T-helper 2 cell treated with Interferon-gamma antibody and Interleukin-4, amounts not matched to agents 100 ng/mL and 5 ng/mL, for 36 hours (primary cell): ENCODE measurements at regions not wholly inside any gene's neighbourhood (a gene's known extent, or its start where the extent isn't known, plus 50 kb on each side); places are given as distances from the start of the nearest gene placed in this dataset.

Experiments used
- intact Hi-C: fragments of 100-400 bp; cut with micrococcal nuclease; formaldehyde crosslinking; loops from one replicate; pipeline ENCODE4 v1.15.1; 2023

DNA sequence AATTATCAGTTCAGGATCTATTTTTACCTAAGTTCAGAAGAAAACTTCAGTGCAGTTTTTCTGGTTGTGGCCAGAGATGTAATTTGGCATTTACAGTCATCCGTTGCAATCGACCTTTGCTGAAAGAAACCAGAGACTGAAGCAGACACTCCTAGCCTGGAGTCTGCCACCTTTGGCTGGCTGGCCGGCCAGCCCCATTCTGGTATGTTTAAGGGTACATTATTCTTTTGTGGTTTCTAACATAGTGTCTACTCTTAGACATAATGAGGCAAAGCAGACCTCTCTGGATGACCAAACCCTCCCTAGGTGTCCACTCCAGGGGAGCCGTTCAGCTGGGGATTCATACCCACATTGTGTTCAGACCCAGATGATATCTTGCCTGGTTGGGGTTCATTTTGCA is 275.9 kb upstream of the TPM1 start:
- intact Hi-C loops, result no loop called here

DNA sequence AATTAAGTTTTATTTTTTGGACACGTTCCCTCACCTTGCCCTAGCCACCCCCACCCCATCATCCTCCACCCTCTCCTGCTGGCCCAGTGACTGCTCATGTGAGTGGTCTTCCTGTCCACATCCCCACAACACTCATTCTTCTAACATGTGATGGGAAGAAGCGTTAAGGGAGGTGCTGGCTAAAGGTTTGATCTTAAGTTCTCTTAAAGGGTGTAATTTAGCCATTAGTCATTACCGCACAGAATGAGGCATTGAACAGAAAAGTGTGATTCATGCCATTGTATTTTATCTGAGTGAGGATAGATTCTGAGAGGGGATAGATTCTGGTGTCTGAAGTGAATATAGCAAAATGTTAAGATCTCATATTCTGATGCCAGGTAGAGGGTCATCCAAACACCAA is 272.9 kb upstream of the TPM1 start:
- intact Hi-C loops, result no loop called here

DNA sequence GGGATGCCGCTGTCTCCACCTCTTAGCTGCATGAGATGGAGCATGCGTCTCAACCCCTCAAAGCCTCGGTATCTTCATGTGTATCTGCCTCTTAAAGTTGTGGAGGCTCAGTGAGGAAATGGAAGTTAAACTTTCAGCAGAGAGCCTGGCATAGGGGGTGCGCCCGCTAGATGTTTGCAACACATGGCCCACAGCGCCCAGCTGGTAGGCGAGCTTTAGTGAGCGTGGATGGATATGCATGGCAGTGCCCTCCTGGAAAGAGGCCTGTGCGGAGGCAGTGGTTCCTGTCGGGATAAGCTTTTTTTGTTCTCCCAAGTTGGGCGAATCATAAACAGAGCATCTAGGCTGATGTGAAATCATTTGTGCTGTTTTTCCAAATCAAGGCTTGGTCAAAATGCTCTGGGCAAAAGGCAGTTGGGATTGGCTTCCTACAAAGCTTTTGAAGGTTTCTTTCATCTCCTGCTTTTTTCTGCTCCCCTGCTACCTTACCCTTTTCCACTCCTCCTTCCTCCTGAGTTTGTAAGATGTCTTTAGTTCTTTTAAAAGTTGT is 272.4 kb upstream of the TPM1 start:
- intact Hi-C loops, result no loop called here

DNA sequence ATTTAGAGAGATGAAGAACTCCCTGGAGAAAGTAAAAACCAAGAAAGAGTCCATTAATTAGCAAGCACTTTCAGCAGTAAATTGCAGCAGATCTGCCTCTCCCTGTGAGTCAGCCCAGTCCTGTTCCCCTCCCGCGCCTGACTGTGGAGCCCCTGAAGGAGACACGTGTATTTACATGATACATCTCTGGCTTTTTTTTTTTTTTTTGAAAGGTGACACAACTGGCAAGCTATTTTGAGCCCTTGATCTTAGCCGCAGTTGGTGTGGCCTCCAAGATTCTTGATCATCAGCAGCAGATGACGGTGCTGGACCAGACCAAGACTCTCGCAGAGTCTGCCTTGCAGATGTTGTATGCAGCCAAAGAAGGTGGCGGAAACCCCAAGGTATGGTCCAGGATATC is 271.8 kb upstream of the TPM1 start:
- intact Hi-C loops, result no loop called here

DNA sequence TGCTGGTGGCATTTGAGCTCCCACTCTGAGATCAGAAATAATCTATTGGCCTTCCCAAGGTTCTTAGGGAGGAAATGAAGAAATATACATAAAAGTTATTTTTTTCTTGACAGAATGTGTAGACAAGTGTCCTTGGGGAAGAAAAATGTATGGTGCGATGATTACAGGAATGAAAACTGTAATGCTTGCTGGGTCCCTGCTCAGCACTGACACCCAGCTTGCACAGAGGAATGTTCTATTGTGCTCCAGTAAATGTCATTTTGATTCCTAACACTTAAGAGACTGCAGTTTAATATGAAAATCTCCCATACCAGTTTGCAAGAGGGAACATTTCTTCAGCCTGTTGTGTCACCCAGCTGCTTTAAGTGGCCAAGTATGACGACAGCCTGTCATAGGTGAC is 271.3 kb upstream of the TPM1 start:
- intact Hi-C loops, result no loop called here

DNA sequence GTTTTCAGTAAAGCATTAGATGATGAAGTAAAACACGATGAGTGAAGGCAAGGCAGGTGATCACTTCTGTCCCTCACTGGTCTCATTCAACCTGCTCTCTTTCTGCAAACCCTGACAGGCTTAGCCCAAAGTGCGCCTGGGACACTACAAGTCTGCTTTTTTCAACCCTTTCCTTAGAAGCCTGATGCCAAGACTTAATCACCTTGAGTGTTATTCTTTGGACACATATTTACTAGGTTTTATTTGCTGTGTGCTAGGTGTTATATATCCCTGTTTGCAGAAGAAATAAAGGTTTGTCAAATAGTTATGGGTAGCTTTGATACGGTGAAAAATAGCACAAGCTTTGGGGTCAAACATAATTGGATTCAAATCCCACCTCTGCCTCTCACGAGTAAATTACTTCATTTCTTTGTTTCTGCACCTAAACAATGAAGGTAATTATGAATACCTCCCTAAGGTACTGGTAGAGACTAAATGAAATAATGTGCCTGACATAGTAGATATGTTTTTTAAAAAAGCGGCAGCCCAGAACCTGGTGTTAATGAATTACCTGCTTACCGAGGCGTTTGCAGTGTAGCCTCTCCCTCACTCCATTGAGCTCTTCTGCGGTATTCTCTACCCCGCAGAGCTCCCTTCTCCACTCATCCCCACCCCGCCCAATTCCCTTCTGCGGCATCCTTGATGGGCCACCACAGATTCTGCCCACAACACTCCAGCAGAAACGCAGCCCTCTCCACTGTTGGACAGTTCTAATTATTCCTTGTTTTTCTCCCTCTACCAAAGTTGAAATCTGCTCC is 269.0 kb upstream of the TPM1 start:
- intact Hi-C loops, result no loop called here

DNA sequence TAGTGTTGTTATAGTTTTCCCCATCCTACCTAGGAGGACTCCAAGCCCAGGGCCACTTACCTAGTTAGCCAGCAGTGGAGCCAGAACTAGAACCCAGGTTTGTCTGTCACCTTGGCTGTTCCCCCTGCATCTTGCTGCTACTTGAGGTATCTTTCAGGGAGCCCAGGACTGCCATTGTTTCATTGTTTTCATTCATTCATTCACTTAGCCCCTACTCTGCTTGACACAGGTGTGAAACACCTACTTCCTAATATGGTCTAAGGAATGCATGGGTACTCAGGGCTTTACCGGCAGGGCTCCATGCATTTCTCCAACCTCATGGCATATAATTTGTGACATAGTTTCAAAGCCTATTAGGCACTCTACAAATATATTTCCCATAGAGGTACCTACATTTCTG is 266.6 kb upstream of the TPM1 start:
- intact Hi-C loops, result no loop called here

DNA sequence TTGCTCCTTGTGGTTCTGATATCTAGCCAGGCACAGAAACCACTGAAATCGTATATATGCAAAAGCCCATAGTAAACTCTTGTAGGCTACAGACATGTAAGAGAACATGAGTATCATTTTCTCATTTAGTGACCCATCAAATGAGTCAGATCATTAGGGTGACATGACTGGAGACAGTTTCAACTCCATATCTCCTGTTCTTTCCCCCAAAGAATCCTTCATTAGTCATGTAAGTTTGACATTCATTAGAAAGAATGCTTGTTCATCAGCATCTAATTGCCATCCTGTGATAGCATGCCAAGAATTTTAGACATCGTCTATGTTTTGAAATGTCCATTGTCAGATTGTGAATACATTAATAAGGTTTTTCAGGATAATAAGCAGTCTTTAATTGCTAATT is 264.9 kb upstream of the TPM1 start:
- intact Hi-C loops, result no loop called here

DNA sequence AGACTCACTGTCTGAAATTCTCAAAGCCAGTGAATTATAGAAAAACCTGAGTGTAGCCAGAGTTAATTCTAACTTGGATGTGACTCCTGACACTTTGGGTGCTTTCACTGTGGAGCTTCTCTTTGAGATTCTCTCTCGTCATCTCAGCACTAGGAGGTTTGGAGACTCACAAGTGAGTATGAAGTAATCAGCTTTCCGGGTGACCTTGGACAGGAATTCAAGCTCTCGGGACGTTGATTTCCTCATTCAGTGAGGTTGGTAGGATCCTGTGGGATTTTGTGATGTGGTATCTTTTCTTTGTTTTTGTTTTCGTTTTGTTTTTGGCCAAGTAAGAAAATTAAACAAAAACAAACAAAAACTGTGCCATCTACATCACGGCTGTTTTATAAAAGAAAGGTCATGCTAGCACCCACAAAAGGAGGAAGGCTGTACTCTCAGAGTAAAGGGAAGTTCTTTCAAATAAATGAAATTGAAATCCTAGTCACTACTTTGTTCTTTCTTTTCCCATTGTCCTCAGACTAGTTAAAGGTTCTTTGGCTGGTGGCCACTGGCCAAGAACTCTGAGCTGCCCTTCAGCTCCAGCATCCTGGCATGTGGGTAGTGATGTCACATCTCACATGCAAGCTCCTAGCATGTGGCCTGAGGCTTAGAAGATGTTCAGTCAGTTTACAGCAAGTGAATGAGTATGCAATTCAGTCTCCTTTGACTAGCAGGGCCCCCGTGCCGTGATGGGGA is 263.3 kb upstream of the TPM1 start:
- intact Hi-C loops, result no loop called here

DNA sequence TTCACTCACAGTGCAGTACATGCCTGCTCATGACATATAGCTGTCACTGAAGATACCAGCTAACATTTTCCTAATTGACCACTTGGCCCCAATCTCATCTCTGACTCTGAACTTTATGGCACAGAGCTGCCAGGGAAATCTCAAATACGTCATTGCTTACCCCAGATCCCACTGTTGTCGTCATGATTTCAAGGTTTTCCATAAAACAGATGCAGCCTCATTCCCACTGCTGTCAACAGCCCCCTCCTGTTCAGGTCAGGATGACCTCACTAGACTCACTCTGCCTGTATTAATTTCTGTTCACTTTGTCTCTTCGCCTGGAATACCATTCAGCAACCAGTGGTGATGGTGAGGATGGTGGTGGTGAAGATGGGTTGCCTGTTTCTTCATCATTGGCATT is 262.6 kb upstream of the TPM1 start:
- intact Hi-C loops, result loop anchor here (5.0 kb wide), 1 partner anchor 312 kb away; no protein-coding TSS in a partner anchor

DNA sequence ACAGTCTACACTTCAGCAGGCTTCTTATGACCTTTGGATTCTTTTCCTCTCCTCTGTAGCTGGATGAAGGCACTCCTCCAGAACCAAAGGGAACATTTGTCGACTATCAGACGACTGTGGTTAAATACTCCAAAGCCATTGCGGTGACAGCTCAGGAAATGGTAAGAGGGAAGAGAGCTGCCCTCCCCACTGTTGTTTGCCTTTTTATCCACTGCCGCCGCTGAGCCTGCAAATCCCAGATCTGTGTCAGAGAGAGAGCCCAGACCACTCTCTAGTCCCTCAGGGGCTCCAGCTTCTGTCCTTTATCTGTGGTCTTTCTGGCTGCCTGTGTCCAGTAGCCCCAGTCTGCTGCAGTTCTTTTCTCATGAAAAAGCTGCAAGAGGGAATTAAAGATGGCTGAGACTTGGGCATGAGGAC is 261.5 kb upstream of the TPM1 start:
- intact Hi-C loops, result loop anchor here (5.0 kb wide), 1 partner anchor 311 kb away; no protein-coding TSS in a partner anchor

DNA sequence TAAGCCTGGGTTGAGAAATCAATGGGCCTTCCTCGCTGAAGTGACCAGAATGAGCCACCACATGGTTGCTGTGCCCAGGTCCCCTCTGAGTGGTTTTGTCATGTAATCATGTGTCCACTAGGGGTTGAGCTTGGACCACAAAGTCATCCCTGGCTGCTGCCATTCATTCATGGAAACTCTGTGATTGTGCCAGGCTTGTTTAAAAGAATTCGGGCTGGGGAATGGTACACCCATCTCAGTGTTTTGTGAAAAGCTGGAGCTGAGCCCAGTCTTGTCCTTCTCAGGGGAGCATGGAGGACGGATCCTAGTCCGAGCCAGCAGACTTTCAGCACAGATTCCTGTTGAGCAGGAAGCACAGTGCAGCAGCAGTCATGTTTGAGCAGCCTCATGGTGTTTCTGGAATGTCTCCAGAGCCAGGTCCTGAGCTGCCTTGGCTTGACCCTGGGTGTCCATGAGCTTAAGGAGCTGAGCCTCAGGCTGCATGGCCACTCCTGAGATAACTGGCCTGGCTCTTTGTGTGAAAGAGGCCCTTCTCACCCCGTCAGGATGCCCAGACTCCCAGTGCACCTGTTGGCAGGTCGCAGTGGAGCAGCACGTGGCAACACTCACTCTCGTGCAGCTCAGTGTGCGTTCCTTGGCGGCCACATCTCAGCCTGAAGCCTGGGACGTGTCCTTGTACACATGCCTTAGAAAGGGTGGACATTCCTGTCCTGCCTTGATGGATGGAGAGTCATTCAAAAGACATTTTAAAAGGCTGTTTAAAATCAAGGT is 260.3 kb upstream of the TPM1 start:
- intact Hi-C loops, result loop anchor here (5.0 kb wide), 1 partner anchor 310 kb away; no protein-coding TSS in a partner anchor

DNA sequence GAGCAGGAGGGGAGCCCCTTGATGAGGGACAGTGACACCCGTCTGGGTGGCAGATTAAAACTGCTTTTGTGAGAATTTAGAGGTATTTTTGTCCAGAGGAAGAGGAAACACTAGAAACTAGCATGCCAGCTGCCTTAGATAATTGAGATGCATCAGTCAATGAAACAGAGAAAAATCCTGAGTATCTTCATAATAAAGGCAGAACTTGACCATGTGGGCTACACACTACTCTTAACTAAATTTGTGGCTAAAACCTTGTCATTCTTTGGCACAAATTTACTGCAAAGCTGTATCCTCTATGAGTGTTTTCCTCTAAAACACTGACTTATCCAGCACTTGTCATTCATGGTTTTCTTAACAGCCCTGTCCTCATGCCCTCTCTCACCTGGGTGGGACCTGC is 259.7 kb upstream of the TPM1 start:
- intact Hi-C loops, result loop anchor here (5.0 kb wide), 1 partner anchor 309 kb away; no protein-coding TSS in a partner anchor

DNA sequence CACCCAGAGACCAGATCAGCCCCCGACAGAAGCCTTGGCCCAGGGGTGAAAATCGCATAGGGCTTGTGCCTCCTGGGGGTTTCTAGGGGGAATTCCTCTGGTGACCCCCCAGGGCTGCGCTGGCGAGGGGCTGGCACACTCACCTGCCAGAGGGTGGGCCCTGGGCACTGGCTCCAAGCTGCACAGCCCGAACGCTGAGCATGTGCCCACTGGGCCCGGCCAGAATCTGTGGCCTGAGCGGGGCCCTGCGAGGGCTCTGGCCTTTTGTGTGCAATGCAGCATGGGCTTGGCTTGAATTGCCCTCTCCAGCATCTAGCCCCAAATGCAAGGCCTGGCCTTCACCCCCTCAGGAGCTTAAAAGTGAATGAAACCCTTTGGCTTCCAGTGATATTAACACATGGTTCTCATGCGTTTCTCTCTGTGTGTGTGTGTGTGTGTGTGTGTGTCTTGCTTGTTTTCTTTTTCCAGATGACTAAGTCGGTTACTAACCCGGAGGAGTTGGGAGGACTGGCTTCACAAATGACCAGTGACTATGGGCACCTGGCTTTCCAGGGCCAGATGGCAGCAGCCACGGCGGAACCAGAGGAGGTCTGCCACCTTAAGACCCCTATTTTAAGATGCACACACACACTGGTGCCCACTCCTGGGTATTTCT is 259.1 kb upstream of the TPM1 start:
- intact Hi-C loops, result loop anchor here (5.0 kb wide), 1 partner anchor 309 kb away; no protein-coding TSS in a partner anchor

DNA sequence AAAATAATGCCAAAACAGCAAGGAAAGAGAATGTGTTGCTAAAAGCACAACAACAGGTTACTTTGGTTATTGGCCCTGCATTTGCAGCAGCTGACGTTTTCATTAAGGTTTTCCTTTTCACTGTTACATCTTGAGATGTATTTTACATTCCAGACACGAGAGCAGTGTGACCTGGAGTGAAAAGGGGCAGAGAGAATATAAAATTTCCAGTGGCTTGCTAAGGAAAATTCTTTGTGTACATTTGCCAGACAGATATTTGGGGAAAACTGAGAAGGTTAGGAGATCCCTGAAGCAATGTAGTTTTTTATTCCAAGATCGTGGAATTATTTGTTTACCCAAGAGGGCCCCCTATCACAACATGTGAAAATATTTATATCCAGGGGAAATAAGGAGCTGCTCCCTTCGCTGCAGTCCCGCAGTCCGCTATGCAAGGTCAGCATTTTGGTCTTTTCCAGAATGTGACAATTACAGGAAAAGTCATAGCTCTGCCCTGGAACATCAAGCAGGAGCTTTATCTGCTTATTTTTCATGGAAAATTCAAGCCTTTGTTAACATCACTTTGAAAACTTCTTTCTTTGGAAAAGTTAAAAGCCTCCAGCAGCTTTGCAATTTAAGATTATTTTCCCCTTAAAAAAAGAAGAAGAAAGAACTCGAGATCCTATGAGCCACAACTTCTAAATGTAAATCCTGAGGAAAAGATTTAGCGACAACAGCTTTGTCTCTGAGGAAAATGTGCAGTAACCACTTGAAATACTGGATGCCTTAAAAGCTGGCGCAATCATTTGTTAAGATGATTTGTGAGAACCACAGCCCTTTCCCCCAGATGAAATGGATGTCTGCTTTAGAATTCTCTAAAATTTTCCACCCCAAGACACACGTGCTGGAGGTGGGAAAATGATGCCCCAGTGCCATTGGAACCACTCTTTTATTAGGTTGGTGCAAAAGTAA is 256.4 kb upstream of the TPM1 start:
- intact Hi-C loops, result no loop called here

DNA sequence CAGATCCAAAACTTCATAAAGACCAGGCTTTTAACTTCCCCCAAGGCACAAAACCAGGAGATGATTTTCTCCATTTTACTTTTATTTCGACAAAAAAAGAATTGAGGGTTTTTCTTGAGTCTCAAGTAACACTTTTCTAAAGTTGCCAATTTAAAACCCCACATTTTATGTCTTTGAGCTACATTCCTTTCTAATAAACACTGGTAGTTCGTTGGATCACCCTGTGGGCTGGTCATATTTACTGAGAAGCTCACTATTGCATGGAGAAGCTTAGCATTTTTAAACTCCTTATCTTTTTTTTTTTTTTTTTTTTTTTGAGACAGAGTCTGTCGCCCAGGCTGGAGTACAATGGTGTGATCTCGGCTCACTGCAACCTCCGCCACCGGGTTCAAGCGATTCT is 255.1 kb upstream of the TPM1 start:
- intact Hi-C loops, result no loop called here

DNA sequence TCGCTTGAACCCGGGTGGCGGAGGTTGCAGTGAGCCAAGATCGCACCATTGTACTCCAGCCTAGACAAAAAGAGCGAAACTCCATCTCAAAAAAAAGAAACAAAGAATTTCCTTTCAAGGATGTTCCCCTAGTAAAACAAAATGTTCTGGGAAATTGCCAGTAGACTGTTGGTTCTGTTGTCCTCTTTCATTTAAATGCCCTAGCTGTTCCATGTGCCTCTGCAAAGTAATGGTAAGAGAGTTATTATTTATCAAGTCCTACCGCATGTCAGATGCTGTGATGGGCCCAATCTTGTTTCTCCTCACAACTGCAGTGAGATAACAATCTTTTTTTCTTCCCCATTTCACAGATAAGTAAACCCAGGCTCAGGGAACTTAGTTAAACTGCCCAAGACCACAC is 254.3 kb upstream of the TPM1 start:
- intact Hi-C loops, result no loop called here

DNA sequence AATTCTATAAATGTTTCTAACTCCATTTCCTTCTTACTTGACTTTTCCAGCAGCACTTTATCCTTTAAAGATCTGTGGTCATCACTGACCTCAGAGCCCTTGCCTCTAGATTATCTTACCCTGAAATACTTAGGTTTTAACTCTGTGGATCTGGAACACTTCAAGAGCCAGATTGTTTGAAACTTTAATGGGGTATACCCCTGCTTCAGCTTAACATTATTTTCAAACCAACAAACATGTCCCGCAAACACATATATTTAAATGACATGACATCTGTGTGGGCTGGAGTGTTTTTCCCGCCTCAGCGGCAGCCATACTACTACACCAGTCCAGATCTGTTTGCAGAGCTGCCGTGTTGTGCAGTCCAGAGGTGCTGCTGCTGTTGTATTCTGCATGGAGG is 252.0 kb upstream of the TPM1 start:
- intact Hi-C loops, result no loop called here

DNA sequence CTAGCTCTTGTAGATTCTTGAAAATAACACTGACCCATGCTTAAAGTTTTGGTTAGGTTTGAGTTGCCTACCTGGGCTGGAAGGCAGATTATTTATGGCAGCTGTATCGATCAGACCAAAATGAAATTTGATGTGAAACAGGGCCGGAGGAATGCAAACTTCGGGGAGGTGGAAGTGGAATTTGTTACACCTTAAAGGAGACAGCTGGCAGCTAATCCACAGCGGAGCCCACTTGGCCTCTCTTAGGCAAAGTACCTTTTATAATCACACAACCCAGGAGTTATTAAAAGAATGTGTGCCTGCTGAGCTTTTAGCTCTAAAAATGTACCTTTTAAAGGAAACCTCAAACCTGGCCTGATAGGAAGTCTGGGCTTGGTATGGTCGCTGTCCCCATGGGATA is 250.9 kb upstream of the TPM1 start:
- intact Hi-C loops, result no loop called here
